Fibroblast of lung (primary cell): ENCODE measurements at regions not wholly inside any gene's neighbourhood (a gene's known extent, or its start where the extent isn't known, plus 50 kb on each side); places are given as distances from the start of the nearest gene placed in this dataset.

ENCODE experiments used
- DNase-seq, 2 donors: peaks; one replicate each; pipeline versions ENCODE4 v3.0.0 to v3.0.0-alpha.2; 2010; ENCODE audit warnings: low read depth in 2 of 2
- H2AFZ ChIP-seq: 2 replicates; pipeline ENCODE4 v1.5.1; 2012; ENCODE audit warnings: low read length, control low read depth, inconsistent platforms
- H3K27ac ChIP-seq: 2 replicates; pipeline ENCODE4 v1.5.1; 2011; ENCODE audit warnings: low read length, control low read depth; ENCODE audit not compliant: insufficient read depth
- H3K27me3 ChIP-seq: 2 replicates; pipeline ENCODE4 v1.5.1; 2011; ENCODE audit warnings: mild to moderate bottlenecking, low read length; ENCODE audit not compliant: control insufficient read depth, insufficient read depth
- H3K36me3 ChIP-seq: 2 replicates; pipeline ENCODE4 v1.5.1; 2011; ENCODE audit warnings: low read length; ENCODE audit not compliant: control insufficient read depth, insufficient read depth
- H3K4me1 ChIP-seq: 2 replicates; pipeline ENCODE4 v1.5.1; 2011; ENCODE audit warnings: low read length; ENCODE audit not compliant: control insufficient read depth, insufficient read depth; ENCODE audit errors: extremely low read depth
- H3K4me2 ChIP-seq: 2 replicates; pipeline ENCODE4 v1.5.1; 2011; ENCODE audit warnings: low read length, control low read depth; ENCODE audit not compliant: insufficient read depth; ENCODE audit errors: extremely low read depth
- H3K4me3 ChIP-seq, 4 experiments: fragments of 200-600 bp in 1 of 4; sonication (generic) in 1 of 4; replicated peaks in 1 of 4; 2 replicates each; pipeline ENCODE4 v1.5.1; 2011 to 2016; ENCODE audit warnings: low read length in 4 of 4, low read depth in 3 of 4, mild to moderate bottlenecking in 3 of 4, control low read depth in 2 of 4, inconsistent platforms in 1 of 4, mixed read lengths in 1 of 4; ENCODE audit not compliant: insufficient read depth in 1 of 4; ENCODE audit errors: control extremely low read depth in 1 of 4
- H3K79me2 ChIP-seq: 2 replicates; pipeline ENCODE4 v1.5.1; 2012; ENCODE audit warnings: mild to moderate bottlenecking, low read length, inconsistent platforms; ENCODE audit not compliant: control insufficient read depth, insufficient read depth
- H3K9ac ChIP-seq: 2 replicates; pipeline ENCODE4 v1.5.1; 2011; ENCODE audit warnings: mild to moderate bottlenecking, low read length, control low read depth; ENCODE audit not compliant: insufficient read depth
- H3K9me3 ChIP-seq: 2 replicates; pipeline ENCODE4 v1.5.1; 2012; ENCODE audit warnings: low read depth, low read length; ENCODE audit not compliant: control insufficient read depth, insufficient read depth
- H4K20me1 ChIP-seq: 2 replicates; pipeline ENCODE4 v1.5.1; 2011; ENCODE audit warnings: low read length; ENCODE audit not compliant: control insufficient read depth, insufficient read depth; ENCODE audit errors: extremely low read depth
- EZH2 ChIP-seq: IDR thresholded peaks from 2 replicates; pipeline ENCODE4 v1.5.1; 2012; ENCODE audit warnings: low read length, control low read depth, mild to moderate bottlenecking; ENCODE audit errors: missing control alignments
- TF ChIP-seq, protein P1 (sequence below), 2 donors: IDR thresholded peaks in 1 of 2; conservative IDR thresholded peaks in 1 of 2; 1 replicate in 1 of 2; 2 replicates in 1 of 2; pipeline ENCODE4 v1.5.1; 2011 to 2012; ENCODE audit warnings: low read length in 2 of 2, control low read depth in 1 of 2, inconsistent platforms in 1 of 2, low read depth in 1 of 2, mild to moderate bottlenecking in 1 of 2

DNA sequence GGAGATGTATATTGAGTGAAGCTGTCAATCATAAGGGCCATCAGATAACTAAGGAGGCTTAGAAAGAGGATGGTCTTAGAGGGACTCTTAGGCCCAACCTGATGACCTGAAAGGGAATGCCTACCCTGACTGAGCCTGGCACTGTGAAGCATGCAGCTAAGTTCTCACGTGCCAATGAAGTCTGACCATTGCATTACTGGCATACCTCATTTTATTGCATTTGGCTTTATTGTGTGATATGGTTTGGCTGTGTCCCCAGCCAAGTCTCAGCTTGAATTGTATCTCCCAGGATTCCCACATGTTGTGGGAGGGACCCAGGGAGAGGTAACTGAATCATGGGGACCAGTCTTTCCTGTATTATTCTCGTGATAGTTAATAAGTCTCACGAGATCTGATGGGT lies 421.6 kb upstream of the SGCD start:
- Histone ChIP-seq H3K27me3 (no peaks in the 10 kb centered on the region), H3K79me2 (no peaks in the 10 kb centered on the region), H3K4me3 (no peak overlapping the region), H3K27ac (no peak overlapping the region), H3K4me1 (no peaks in the 10 kb centered on the region), H2AFZ (no peak overlapping the region), H3K9ac (no peak overlapping the region), H3K36me3 (no peaks in the 10 kb centered on the region), H3K9me3 (no peaks in the 10 kb centered on the region), H4K20me1 (no peaks in the 10 kb centered on the region), H3K4me2 (no peak overlapping the region)
- peak in 1 of 2 donors; percentile 40 for DNase-seq
- TF ChIP-seq, protein P1, sequence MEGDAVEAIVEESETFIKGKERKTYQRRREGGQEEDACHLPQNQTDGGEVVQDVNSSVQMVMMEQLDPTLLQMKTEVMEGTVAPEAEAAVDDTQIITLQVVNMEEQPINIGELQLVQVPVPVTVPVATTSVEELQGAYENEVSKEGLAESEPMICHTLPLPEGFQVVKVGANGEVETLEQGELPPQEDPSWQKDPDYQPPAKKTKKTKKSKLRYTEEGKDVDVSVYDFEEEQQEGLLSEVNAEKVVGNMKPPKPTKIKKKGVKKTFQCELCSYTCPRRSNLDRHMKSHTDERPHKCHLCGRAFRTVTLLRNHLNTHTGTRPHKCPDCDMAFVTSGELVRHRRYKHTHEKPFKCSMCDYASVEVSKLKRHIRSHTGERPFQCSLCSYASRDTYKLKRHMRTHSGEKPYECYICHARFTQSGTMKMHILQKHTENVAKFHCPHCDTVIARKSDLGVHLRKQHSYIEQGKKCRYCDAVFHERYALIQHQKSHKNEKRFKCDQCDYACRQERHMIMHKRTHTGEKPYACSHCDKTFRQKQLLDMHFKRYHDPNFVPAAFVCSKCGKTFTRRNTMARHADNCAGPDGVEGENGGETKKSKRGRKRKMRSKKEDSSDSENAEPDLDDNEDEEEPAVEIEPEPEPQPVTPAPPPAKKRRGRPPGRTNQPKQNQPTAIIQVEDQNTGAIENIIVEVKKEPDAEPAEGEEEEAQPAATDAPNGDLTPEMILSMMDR (conservative IDR thresholded peaks at IDR 0.05 in 1 of 2, IDR thresholded peaks at IDR 0.05 in 1 of 2; ENCODE audit: low read depth in 1 of 2, low read length in 2 of 2), result no peak
- no peak for TF ChIP-seq EZH2

DNA sequence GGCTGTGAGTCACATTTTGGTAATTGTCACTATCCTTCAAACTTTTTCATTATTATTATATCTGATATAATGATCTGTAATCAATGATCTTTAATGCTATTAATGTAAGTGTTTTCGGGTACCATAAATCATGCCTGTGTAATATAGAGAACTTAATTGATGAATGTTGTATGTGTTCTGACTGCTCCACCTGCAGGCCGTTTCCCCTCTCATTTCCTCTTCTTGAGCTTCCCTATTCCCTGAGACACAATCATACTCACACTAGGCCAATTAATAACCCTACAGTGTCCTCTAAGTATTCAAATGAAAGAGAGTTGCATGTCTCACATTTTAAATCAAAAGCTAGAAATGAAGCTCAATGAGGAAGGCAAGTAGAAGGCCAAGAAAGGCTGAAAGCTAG lies 420.9 kb upstream of the SGCD start:
- Histone ChIP-seq H3K9ac (no peak overlapping the region), H3K27ac (no peak overlapping the region), H3K79me2 (no peaks in the 10 kb centered on the region), H3K27me3 (no peaks in the 10 kb centered on the region), H3K4me2 (no peak overlapping the region), H3K9me3 (no peaks in the 10 kb centered on the region), H2AFZ (no peak overlapping the region), H3K36me3 (no peaks in the 10 kb centered on the region), H4K20me1 (no peaks in the 10 kb centered on the region), H3K4me1 (no peaks in the 10 kb centered on the region), H3K4me3 (no peak overlapping the region)
- no peak for TF ChIP-seq EZH2
- TF ChIP-seq, protein P1 (conservative IDR thresholded peaks at IDR 0.05 in 1 of 2, IDR thresholded peaks at IDR 0.05 in 1 of 2; ENCODE audit: low read depth in 1 of 2, low read length in 2 of 2), result no peak
- DNase-seq, result no peak

DNA sequence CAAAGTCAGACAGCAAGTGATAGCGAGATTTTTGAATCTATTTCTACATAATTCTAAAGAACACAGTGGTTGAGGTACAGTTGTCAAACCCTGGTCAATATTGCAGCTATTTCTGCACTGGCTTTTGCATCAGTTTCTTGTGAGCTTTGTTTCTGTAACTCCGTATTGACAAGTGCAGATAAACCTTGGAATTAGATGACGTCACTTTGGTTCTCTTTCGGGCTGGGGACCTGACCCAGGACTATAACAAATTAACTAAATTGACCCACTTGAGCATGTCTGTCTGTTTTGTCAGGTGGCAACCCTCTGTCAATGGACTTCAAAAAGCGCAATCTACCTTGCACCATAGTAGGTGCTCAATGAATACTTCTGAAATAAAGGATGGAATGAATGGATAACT lies 418.4 kb upstream of the SGCD start:
- Histone ChIP-seq H3K27ac (no peak overlapping the region), H3K4me3 (no peak overlapping the region), H3K9me3 (no peaks in the 10 kb centered on the region), H2AFZ (no peak overlapping the region), H3K4me1 (no peaks in the 10 kb centered on the region), H3K79me2 (no peaks in the 10 kb centered on the region), H3K9ac (no peak overlapping the region), H3K36me3 (no peaks in the 10 kb centered on the region), H4K20me1 (no peaks in the 10 kb centered on the region), H3K4me2 (no peak overlapping the region), H3K27me3 (no peaks in the 10 kb centered on the region)
- TF ChIP-seq EZH2, result no peak
- TF ChIP-seq, protein P1 (conservative IDR thresholded peaks at IDR 0.05 in 1 of 2, IDR thresholded peaks at IDR 0.05 in 1 of 2; ENCODE audit: low read depth in 1 of 2, low read length in 2 of 2), result no peak
- no peak for DNase-seq
